ENCODE measurements at regions not wholly inside any gene's neighbourhood (a gene's known extent, or its start where the extent isn't known, plus 50 kb on each side); places are given as distances from the start of the nearest gene placed in this dataset.

GRCh38 chr14:26935733-26936132, 337.9 kb upstream of the NOVA1 start:
- H3K36me3 ChIP-seq (ENCODE audit: insufficient read depth, low read length): no peaks in the 10 kb centered on the region
- no peaks in the 10 kb centered on the region for H3K79me2 ChIP-seq (replicated peaks; ENCODE audit: insufficient read depth, low read length)
- no peak overlapping the region for H2AFZ ChIP-seq (ENCODE audit: low read depth, low read length)
- no peak for TF ChIP-seq REST (IDR thresholded peaks at IDR 0.05; ENCODE audit: borderline replicate concordance)
- peak; percentile 51 for TF ChIP-seq POLR2AphosphoS5 (IDR thresholded peaks at IDR 0.05)
- no peaks in the 10 kb centered on the region for H3K27me3 ChIP-seq (ENCODE audit: insufficient read depth, low read depth, low read length)
- H3K4me3 ChIP-seq (ENCODE audit: low read length): no peak overlapping the region
- no peaks in the 10 kb centered on the region for H3K9me3 ChIP-seq (ENCODE audit: low read length)
- no peak overlapping the region for H3K9ac ChIP-seq (ENCODE audit: low read length)
- H3K4me2 ChIP-seq (ENCODE audit: low read length): no peak overlapping the region
- H3K27ac ChIP-seq (ENCODE audit: low read length): no peak overlapping the region
- no peaks in the 10 kb centered on the region for H4K20me1 ChIP-seq (ENCODE audit: insufficient read depth)
- no peaks in the 10 kb centered on the region for H3F3A ChIP-seq (ENCODE audit: insufficient read depth, low read length, poor library complexity, severe bottlenecking)
- H3K9me2 ChIP-seq (ENCODE audit: insufficient read depth, low read length): no peaks in the 10 kb centered on the region

GRCh38 chr14:26938054-26938453, 340.2 kb upstream of the NOVA1 start:
- H3K27me3 ChIP-seq (ENCODE audit: insufficient read depth, low read depth, low read length): no peaks in the 10 kb centered on the region
- H2AFZ ChIP-seq (ENCODE audit: low read depth, low read length): no peak overlapping the region
- no peaks in the 10 kb centered on the region for H3F3A ChIP-seq (ENCODE audit: insufficient read depth, low read length, poor library complexity, severe bottlenecking)
- H3K9me3 ChIP-seq (ENCODE audit: low read length): no peaks in the 10 kb centered on the region
- no peak overlapping the region for H3K4me2 ChIP-seq (ENCODE audit: low read length)
- H3K36me3 ChIP-seq (ENCODE audit: insufficient read depth, low read length): no peaks in the 10 kb centered on the region
- no peaks in the 10 kb centered on the region for H4K20me1 ChIP-seq (ENCODE audit: insufficient read depth)
- no peak overlapping the region for H3K4me3 ChIP-seq (ENCODE audit: low read length)
- no peak overlapping the region for H3K9ac ChIP-seq (ENCODE audit: low read length)
- no peaks in the 10 kb centered on the region for H3K79me2 ChIP-seq (replicated peaks; ENCODE audit: insufficient read depth, low read length)
- TF ChIP-seq RAD21 (conservative IDR thresholded peaks at IDR 0.05) (no peak), EZH2 (IDR thresholded peaks at IDR 0.05; ENCODE audit: borderline replicate concordance, insufficient read depth, low read length, poor library complexity, severe bottlenecking) (no peak), TAF1 (IDR thresholded peaks at IDR 0.05; ENCODE audit: low read depth) (no peak), EP300 (conservative IDR thresholded peaks at IDR 0.05; ENCODE audit: poor library complexity, severe bottlenecking) (no peak), SMC3 (conservative IDR thresholded peaks at IDR 0.05; ENCODE audit: poor library complexity) (no peak), POLR2AphosphoS5 (IDR thresholded peaks at IDR 0.05) (no peak), REST (IDR thresholded peaks at IDR 0.05; ENCODE audit: borderline replicate concordance) (no peak), MXI1 (conservative IDR thresholded peaks at IDR 0.05; ENCODE audit: poor library complexity, severe bottlenecking) (no peak), CTCF (IDR thresholded peaks at IDR 0.05; ENCODE audit: poor library complexity, severe bottlenecking) (no peak)
- H3K27ac ChIP-seq (ENCODE audit: low read length): no peak overlapping the region
- no peaks in the 10 kb centered on the region for H3K9me2 ChIP-seq (ENCODE audit: insufficient read depth, low read length)
